ENCODE measurements at regions not wholly inside any gene's neighbourhood (a gene's known extent, or its start where the extent isn't known, plus 50 kb on each side); places are given as distances from the start of the nearest gene placed in this dataset.

- H3K27ac ChIP-seq (ENCODE audit: low read depth, low read length), result no peak overlapping the region
These were observed 122.0 kb upstream of the OSTN start for GRCh38 chr3:191076903-191077552.

GRCh38 chr3:191074511-191074910 lies 124.5 kb upstream of the OSTN start:
- Histone ChIP-seq H3K27me3 (ENCODE audit: control insufficient read depth, insufficient read depth, low read length) (no peaks in the 10 kb centered on the region), H3K4me3 (ENCODE audit: low read depth, low read length) (no peak overlapping the region)

More at GRCh38 chr3:191076903-191077552, 122.0 kb upstream of the OSTN start:
- Histone ChIP-seq H3K36me3 (ENCODE audit: control insufficient read depth, insufficient read depth, low read length) (no peaks in the 10 kb centered on the region), H3K9ac (ENCODE audit: low read length) (no peak overlapping the region), H3K4me3 (ENCODE audit: low read depth, low read length) (no peak overlapping the region), H3K9me3 (ENCODE audit: control insufficient read depth, insufficient read depth, low read depth, low read length) (0 out of 2 replicates have a peak, but pooled peaks cover 4% of the 10 kb centered on the region), H3K4me1 (ENCODE audit: control insufficient read depth, insufficient read depth, low read length) (no peaks in the 10 kb centered on the region), H3K27me3 (ENCODE audit: control insufficient read depth, insufficient read depth, low read length) (no peaks in the 10 kb centered on the region)

GRCh38 chr3:191070762-191071403 lies 128.2 kb upstream of the OSTN start:
- H3K4me1 ChIP-seq (ENCODE audit: control insufficient read depth, insufficient read depth, low read length), result no peaks in the 10 kb centered on the region
- no peak overlapping the region for H3K9ac ChIP-seq (ENCODE audit: low read length)
- no peak overlapping the region for H3K27ac ChIP-seq (ENCODE audit: low read depth, low read length)

More at GRCh38 chr3:191074511-191074910, 124.5 kb upstream of the OSTN start:
- Histone ChIP-seq H3K36me3 (ENCODE audit: control insufficient read depth, insufficient read depth, low read length) (no peaks in the 10 kb centered on the region), H3K27ac (ENCODE audit: low read depth, low read length) (no peak overlapping the region), H3K9ac (ENCODE audit: low read length) (no peak overlapping the region), H3K9me3 (ENCODE audit: control insufficient read depth, insufficient read depth, low read depth, low read length) (0 out of 2 replicates have a peak, but pooled peaks cover 2% of the 10 kb centered on the region), H3K4me1 (ENCODE audit: control insufficient read depth, insufficient read depth, low read length) (no peaks in the 10 kb centered on the region)

GRCh38 chr3:191070201-191070600 lies 128.8 kb upstream of the OSTN start:
- Histone ChIP-seq H3K27me3 (ENCODE audit: control insufficient read depth, insufficient read depth, low read length) (no peaks in the 10 kb centered on the region), H3K4me3 (ENCODE audit: low read depth, low read length) (no peak overlapping the region), H3K9me3 (ENCODE audit: control insufficient read depth, insufficient read depth, low read depth, low read length) (no peaks in the 10 kb centered on the region), H3K9ac (ENCODE audit: low read length) (no peak overlapping the region), H3K36me3 (ENCODE audit: control insufficient read depth, insufficient read depth, low read length) (no peaks in the 10 kb centered on the region), H3K27ac (ENCODE audit: low read depth, low read length) (no peak overlapping the region), H3K4me1 (ENCODE audit: control insufficient read depth, insufficient read depth, low read length) (no peaks in the 10 kb centered on the region)

More at GRCh38 chr3:191070762-191071403, 128.2 kb upstream of the OSTN start:
- H3K27me3 ChIP-seq (ENCODE audit: control insufficient read depth, insufficient read depth, low read length), result no peaks in the 10 kb centered on the region
- no peak overlapping the region for H3K4me3 ChIP-seq (ENCODE audit: low read depth, low read length)
- no peaks in the 10 kb centered on the region for H3K36me3 ChIP-seq (ENCODE audit: control insufficient read depth, insufficient read depth, low read length)
- H3K9me3 ChIP-seq (ENCODE audit: control insufficient read depth, insufficient read depth, low read depth, low read length), result no peaks in the 10 kb centered on the region

- Histone ChIP-seq H3K4me1 (ENCODE audit: control insufficient read depth, insufficient read depth, low read length) (no peaks in the 10 kb centered on the region), H3K9me3 (ENCODE audit: control insufficient read depth, insufficient read depth, low read depth, low read length) (no peaks in the 10 kb centered on the region), H3K27me3 (ENCODE audit: control insufficient read depth, insufficient read depth, low read length) (no peaks in the 10 kb centered on the region), H3K36me3 (ENCODE audit: control insufficient read depth, insufficient read depth, low read length) (no peaks in the 10 kb centered on the region), H3K4me3 (ENCODE audit: low read depth, low read length) (no peak overlapping the region), H3K9ac (ENCODE audit: low read length) (no peak overlapping the region), H3K27ac (ENCODE audit: low read depth, low read length) (no peak overlapping the region)
These were observed 129.9 kb upstream of the OSTN start for GRCh38 chr3:191068946-191069813.

- no peak overlapping the region for H3K27ac ChIP-seq (ENCODE audit: low read depth, low read length)
- H3K9me3 ChIP-seq (ENCODE audit: control insufficient read depth, insufficient read depth, low read depth, low read length), result no peaks in the 10 kb centered on the region
- H3K4me1 ChIP-seq (ENCODE audit: control insufficient read depth, insufficient read depth, low read length), result no peaks in the 10 kb centered on the region
- no peaks in the 10 kb centered on the region for H3K36me3 ChIP-seq (ENCODE audit: control insufficient read depth, insufficient read depth, low read length)
- H3K4me3 ChIP-seq (ENCODE audit: low read depth, low read length), result no peak overlapping the region
- H3K27me3 ChIP-seq (ENCODE audit: control insufficient read depth, insufficient read depth, low read length), result no peaks in the 10 kb centered on the region
- H3K9ac ChIP-seq (ENCODE audit: low read length), result no peak overlapping the region
These were observed 132.4 kb upstream of the OSTN start for GRCh38 chr3:191066669-191067068.

- no peaks in the 10 kb centered on the region for H3K36me3 ChIP-seq (ENCODE audit: control insufficient read depth, insufficient read depth, low read length)
- H3K27ac ChIP-seq (ENCODE audit: low read depth, low read length), result no peak overlapping the region
- H3K27me3 ChIP-seq (ENCODE audit: control insufficient read depth, insufficient read depth, low read length), result no peaks in the 10 kb centered on the region
- no peak overlapping the region for H3K9ac ChIP-seq (ENCODE audit: low read length)
- H3K4me1 ChIP-seq (ENCODE audit: control insufficient read depth, insufficient read depth, low read length), result no peaks in the 10 kb centered on the region
- H3K9me3 ChIP-seq (ENCODE audit: control insufficient read depth, insufficient read depth, low read depth, low read length), result no peaks in the 10 kb centered on the region
- no peak overlapping the region for H3K4me3 ChIP-seq (ENCODE audit: low read depth, low read length)
These were observed 133.7 kb upstream of the OSTN start for GRCh38 chr3:191065181-191065805.

GRCh38 chr3:191051037-191051436 lies 148.0 kb upstream of the OSTN start:
- H3K9me3 ChIP-seq (ENCODE audit: control insufficient read depth, insufficient read depth, low read depth, low read length), result peaks cover 4% of the 10 kb centered on the region; the same call in 1 of the 2 replicates
- H3K4me1 ChIP-seq (ENCODE audit: control insufficient read depth, insufficient read depth, low read length), result no peaks in the 10 kb centered on the region
- no peak overlapping the region for H3K9ac ChIP-seq (ENCODE audit: low read length)
- H3K36me3 ChIP-seq (ENCODE audit: control insufficient read depth, insufficient read depth, low read length), result no peaks in the 10 kb centered on the region
- H3K27ac ChIP-seq (ENCODE audit: low read depth, low read length), result no peak overlapping the region
- no peak overlapping the region for H3K4me3 ChIP-seq (ENCODE audit: low read depth, low read length)
- no peaks in the 10 kb centered on the region for H3K27me3 ChIP-seq (ENCODE audit: control insufficient read depth, insufficient read depth, low read length)

- peaks cover 7% of the 10 kb centered on the region; the same call in 1 of the 2 replicates for H3K9me3 ChIP-seq (ENCODE audit: control insufficient read depth, insufficient read depth, low read depth, low read length)
- no peak overlapping the region for H3K4me3 ChIP-seq (ENCODE audit: low read depth, low read length)
- H3K9ac ChIP-seq (ENCODE audit: low read length), result no peak overlapping the region
- no peaks in the 10 kb centered on the region for H3K27me3 ChIP-seq (ENCODE audit: control insufficient read depth, insufficient read depth, low read length)
- no peaks in the 10 kb centered on the region for H3K4me1 ChIP-seq (ENCODE audit: control insufficient read depth, insufficient read depth, low read length)
- no peak overlapping the region for H3K27ac ChIP-seq (ENCODE audit: low read depth, low read length)
- H3K36me3 ChIP-seq (ENCODE audit: control insufficient read depth, insufficient read depth, low read length), result no peaks in the 10 kb centered on the region
These were observed 151.1 kb upstream of the OSTN start for GRCh38 chr3:191047930-191048329.

- H3K9ac ChIP-seq (ENCODE audit: low read length), result no peak overlapping the region
- no peaks in the 10 kb centered on the region for H3K9me3 ChIP-seq (ENCODE audit: control insufficient read depth, insufficient read depth, low read depth, low read length)
- H3K4me3 ChIP-seq (ENCODE audit: low read depth, low read length), result no peak overlapping the region
- no peaks in the 10 kb centered on the region for H3K36me3 ChIP-seq (ENCODE audit: control insufficient read depth, insufficient read depth, low read length)
- H3K27me3 ChIP-seq (ENCODE audit: control insufficient read depth, insufficient read depth, low read length), result no peaks in the 10 kb centered on the region
- H3K4me1 ChIP-seq (ENCODE audit: control insufficient read depth, insufficient read depth, low read length), result no peaks in the 10 kb centered on the region
- H3K27ac ChIP-seq (ENCODE audit: low read depth, low read length), result no peak overlapping the region
These were observed 168.1 kb upstream of the OSTN start for GRCh38 chr3:191030929-191031328.

Measured in HUES6 (cell line).